ENCODE measurements at regions not wholly inside any gene's neighbourhood (a gene's known extent, or its start where the extent isn't known, plus 50 kb on each side); places are given as distances from the start of the nearest gene placed in this dataset.

- Mint-ChIP-seq H3K4me3 (peak overlapping the region; percentile 3; the same call in 1 of the 3 replicates), H3K27ac (no peak overlapping the region; the same call in 1 of the 2 replicates), H3K36me3 (ENCODE audit: low read depth) (no peaks in the 10 kb centered on the region), H3K9me3 (no peaks in the 10 kb centered on the region), H3K27me3 (ENCODE audit: insufficient read depth, low read depth, poor library complexity) (peaks cover 19% of the 10 kb centered on the region), H3K4me1 (peaks cover 30% of the 10 kb centered on the region)
- Histone ChIP-seq H3K27me3 (ENCODE audit: insufficient read depth) (peaks cover 47% of the 10 kb centered on the region), H3F3A (replicated peaks; ENCODE audit: low read depth) (no peaks in the 10 kb centered on the region), H4K20me1 (replicated peaks; ENCODE audit: insufficient read depth) (no peaks in the 10 kb centered on the region), H3K79me2 (replicated peaks; ENCODE audit: insufficient read depth) (no peaks in the 10 kb centered on the region), H3K36me3 (ENCODE audit: insufficient read depth) (no peaks in the 10 kb centered on the region), H3K9me2 (ENCODE audit: insufficient read depth) (no peaks in the 10 kb centered on the region), H2AFZ (no peak overlapping the region), H3K4me2 (peak overlapping the region; percentile 15; the same call in 1 of the 2 replicates), H3K27ac (ENCODE audit: low read depth) (no peak overlapping the region), H3K4me3 (no peak overlapping the region), H3K4me1 (ENCODE audit: insufficient read depth) (peaks cover 17% of the 10 kb centered on the region)
- peak; percentile 92 for ATAC-seq
- TF ChIP-seq CTCF (conservative IDR thresholded peaks at IDR 0.05; ENCODE audit: low read depth in 2 of 2) (0 out of 4 replicates have a peak, but pooled peaks of 1 of the 2 experiments have one; percentile 4), ZNF331 (CRISPR knock-in tag; IDR thresholded peaks at IDR 0.05; ENCODE audit: low read depth) (no peak), ETS1 (IDR thresholded peaks at IDR 0.05) (no peak), JUNB (IDR thresholded peaks at IDR 0.05; ENCODE audit: unreplicated experiment) (no peak), CREB1 (CRISPR knock-in tag; IDR thresholded peaks at IDR 0.05; ENCODE audit: low read depth) (peak; percentile 13; the same call in 1 of the 2 replicates), POLR2AphosphoS5 (IDR thresholded peaks at IDR 0.05; ENCODE audit: low read depth) (peak; percentile 40), STAT1 (IDR thresholded peaks at IDR 0.05; ENCODE audit: unreplicated experiment) (no peak), REST (IDR thresholded peaks at IDR 0.05; ENCODE audit: unreplicated experiment) (no peak), ZNF114 (CRISPR knock-in tag; IDR thresholded peaks at IDR 0.05) (0 out of 2 replicates have a peak, but pooled peaks have one; percentile 6), EZH2phosphoT487 (IDR thresholded peaks at IDR 0.05; ENCODE audit: unreplicated experiment) (no peak), NANOG (IDR thresholded peaks at IDR 0.05; ENCODE audit: borderline replicate concordance) (peak; percentile 48; the same call in 1 of the 2 replicates), EZH2 (IDR thresholded peaks at IDR 0.05; ENCODE audit: low read depth, unreplicated experiment) (no peak), ZNF462 (CRISPR knock-in tag; IDR thresholded peaks at IDR 0.05) (no peak; the same call in 1 of the 2 replicates)
- DNase-seq (ENCODE audit: low spot score), result peak; percentile 92
Measured at GRCh38 chr21:15241997-15242736, 177.4 kb upstream of the NRIP1 start.

Data from GM23338 (cell line).